Smooth muscle cell of the brain vasculature (primary cell): ENCODE measurements at regions not wholly inside any gene's neighbourhood (a gene's known extent, or its start where the extent isn't known, plus 50 kb on each side); places are given as distances from the start of the nearest gene placed in this dataset.

Experiments used
- DNase-seq: peaks from one replicate; pipeline ENCODE4 v3.0.0-alpha.2; 2012; ENCODE audit warnings: low read depth, low spot score

DNA sequence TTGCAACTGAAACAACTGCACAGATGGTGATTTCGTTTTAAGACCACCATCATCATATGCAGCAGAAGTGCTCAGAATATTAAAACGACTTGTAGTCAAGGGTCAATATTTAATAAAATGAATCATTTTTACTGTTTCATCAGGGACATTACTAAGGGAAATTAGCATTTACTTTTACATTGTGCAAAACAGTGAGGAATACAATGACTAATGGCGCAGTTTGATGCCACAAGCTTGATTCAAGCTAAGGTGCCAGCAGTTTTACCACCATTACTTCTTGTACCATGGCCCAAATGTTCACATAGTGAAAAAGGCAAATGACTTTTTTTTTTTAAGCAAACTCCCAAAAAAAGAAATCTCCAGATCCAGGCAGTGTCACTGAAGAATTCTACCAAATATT, 277.4 kb upstream of the CHRNA7 start:
- no peak for DNase-seq

DNA sequence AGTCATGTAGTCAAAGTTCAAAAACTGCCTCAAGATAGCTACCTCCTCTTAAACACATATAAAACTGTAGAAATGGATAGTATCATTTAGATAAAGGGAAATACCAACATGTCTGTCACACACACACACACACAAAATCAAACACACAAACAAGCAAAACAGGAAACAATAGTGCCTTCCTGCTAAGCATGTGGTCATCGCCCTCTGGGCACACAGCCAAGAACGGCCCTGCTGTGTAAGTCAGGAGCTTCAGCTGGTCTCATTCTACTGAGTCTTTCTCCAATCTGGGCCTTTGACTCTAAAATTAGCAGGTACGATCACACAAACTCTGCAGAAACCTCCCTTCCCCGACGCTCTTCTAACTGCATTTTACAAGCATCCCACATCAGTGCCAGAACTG, 272.2 kb upstream of the CHRNA7 start:
- no peak for DNase-seq

DNA sequence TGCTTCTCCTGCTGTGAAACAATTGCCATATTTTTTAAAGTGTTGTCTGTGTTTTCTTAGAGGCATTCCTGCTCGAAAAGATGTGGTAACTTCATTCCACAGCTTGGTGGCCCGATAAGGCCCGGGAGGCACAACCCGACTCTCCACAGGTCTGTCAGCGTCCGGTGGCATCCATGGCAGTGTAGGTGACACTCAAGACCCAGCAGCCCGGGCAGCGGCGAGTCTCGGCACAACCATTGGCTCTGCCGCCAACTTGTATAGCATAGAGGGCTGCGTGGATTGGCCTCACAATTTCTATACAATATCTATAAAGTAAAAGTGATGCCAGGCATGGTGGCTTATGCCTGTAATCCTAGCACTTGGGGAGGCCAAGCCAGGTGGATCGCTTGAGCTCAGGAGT, 262.3 kb upstream of the CHRNA7 start:
- no peak for DNase-seq

DNA sequence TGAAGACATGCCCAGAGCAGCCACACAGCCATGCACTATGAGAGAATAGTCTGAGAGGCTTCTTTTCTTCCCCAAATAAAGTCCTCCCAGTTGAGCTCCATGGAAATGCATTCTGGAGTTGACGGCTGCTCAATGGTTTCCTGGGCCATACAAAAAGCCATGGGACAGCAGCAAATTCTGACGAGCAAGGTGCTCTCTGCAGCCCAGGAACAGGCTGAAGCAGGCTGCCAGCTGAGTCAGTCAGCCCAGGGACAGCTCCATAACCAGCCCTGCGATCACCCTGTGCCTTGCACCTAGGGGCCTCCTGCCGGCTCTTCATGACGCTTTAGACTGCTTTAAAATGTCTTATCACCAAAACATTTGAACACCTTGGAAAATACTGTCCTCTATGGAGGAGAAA, 256.3 kb upstream of the CHRNA7 start:
- DNase-seq = no peak

DNA sequence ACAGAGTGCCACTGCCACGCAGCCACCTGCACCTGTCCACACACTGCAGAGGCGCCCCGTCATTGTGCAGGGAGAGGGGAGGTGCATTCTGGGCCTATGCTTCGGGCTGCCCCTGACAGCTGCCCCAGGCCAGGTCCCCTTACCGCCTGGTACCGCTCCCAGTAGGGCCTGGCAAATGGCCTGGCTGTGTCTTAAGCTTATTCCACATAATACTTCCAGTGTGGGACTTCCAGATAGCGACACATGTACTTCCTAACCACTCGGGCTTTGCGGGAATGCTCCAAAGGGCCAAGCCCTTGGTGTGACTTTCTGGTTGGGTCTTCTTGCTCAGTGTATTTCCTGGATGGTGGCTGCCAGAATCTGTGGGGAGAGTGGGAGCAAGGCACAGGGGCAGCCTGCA, 254.3 kb upstream of the CHRNA7 start:
- DNase-seq = no peak

DNA sequence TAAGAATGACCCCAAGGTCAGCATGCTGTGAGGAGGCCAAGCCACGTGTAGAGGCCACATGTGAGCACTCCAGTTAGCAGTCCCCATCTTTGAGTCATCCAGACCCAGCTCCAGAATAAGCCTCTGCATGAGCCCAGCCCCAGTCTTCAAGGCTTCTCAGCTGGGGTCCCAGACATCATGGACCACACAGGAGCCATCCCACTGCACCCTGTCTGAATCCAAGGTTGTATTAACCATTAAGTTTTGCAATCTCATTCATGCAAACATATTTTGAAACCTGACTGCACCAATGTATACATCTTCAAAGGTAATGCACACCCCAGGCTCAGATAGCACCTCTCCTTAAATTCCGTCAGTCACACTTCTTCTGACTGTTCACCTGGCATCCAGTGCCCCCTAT, 249.1 kb upstream of the CHRNA7 start:
- no peak for DNase-seq

DNA sequence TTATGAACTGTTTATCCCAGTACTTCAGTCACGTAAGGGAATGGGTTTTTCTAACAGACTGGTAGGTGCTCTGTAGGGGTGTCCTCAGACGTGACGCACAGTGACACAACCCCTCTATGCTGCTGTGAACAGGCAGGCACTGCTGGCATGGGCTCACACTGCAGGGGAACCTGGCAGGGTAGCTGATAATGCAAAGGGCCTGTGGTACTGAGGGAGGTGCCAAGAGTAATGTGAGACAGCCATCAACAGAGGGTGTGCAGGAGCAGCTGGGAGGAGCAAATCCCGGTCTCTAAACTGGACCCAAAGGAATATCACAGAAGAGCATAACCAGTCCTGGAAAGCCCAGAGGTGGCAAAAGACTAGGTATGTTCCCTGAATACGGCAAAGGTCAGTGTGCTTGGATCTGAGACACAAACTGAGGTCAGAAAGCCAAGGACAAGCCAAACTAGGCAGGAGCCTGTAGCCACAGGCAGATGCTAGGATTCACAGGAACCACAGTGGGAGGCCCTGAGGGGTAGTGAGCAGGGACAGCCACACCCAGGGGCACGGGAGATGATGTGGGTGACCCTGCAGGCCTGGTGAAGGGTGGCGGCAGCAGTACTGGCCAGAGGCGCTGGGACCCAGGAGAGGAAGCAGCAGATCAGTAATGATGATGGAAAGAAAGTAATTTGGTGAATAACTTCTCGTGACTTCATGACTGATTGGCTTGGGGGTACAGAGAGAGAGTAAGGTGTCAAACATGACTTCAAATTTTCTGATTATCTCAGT, 248.1 kb upstream of the CHRNA7 start:
- no peak for DNase-seq

DNA sequence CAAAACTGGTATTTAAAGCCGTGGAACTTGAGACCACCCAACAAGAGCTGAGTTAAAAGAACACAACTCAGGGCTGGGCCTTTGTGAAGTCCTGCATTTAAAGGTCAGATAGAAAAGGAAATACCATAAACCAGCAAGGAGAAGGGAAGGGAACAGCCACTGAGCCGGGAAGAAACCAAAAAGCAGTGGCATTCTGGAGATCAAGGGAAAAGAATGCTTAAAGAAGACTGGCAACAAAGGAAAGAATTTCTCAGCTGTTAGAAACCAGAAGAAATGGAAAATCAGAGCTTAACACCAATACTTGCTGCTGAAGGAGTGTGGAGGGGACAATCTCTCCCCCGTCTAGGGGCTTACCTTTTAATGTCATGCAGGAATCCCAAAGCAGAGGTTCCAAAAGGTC, 247.4 kb upstream of the CHRNA7 start:
- DNase-seq = no peak

DNA sequence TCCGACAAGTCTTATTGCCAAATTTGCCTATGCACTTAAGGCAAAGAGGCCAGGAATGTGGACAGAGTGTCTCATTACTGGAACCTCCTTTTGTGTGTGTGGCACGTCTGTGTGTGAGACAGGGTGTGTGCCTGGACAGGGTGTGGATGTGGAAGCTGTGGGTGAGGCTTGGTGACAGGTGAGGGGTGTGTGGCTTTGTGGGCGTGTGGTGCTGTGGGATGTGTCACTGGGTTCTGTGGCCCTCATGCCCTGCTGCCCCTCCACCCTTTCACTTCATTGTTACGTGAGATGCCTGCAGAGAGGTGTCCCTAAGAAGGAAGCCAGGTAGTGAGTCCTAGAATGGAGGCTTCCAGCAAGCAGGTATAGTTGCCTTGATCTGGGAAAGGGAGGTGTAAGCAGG, 244.0 kb upstream of the CHRNA7 start:
- no peak for DNase-seq

DNA sequence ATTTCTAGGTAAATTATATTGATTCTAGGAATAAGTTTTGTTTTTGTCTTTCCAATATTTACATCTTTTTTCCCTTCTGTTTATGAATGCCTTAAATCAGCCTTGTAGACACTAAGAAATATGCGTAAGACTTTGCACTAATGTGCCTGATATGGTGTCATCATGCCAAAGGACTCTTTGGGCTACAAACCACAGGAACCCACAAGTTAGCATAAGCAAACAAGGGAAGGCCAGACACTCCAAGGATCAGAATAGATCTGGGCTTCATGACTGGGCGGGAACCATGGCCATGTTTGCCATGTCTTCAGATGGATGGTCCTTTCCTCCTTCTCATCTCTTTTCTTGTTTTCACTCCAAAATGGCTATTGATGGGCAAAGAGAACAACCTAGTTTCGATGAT, 242.2 kb upstream of the CHRNA7 start:
- no peak for DNase-seq

DNA sequence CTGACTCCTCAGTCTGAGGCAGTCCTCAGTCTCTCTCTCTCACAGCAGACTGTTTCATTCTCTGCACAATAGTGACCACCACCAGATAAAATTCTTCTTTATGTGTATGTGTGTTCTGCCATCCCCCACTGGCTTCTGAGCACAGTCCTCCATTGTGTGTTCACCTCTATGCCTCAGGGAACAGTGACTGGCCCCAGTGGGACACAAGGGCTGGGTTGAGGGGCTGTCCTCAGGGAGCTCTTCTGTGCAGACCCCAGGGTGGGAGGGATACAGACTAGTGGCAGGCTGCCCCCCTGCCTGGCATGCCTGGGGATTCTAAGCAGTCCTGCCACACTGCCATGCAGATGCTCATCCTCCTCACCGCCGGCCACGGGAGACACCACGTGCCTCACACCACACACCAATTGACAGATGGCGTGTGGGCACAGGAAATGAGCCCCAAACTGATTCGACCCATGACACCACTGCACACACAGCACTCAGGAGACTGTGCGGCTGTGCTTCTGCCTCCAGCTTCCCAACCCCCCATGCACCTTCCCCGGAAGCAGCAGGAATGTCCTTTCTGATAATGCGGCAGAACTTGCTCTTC, 237.6 kb upstream of the CHRNA7 start:
- no peak for DNase-seq

DNA sequence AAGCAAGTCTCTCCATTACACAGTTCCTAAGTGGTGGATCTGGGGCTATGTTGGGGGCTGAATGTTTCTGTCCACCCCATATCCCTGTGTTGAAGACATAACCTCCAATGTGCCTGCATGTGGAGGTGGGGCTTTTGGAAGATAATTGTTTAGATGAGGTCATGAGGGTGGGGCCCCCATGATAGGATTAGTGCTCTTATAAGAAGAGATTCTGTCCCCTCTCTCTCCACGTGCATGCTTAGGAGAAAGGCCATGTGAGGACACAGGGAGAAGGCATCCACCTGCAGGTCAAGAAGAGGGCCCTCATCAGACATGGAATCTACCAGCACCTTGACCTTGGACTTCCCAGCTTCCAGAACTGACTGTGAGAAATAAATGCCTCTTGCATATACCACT, 231.0 kb upstream of the CHRNA7 start:
- DNase-seq = no peak

DNA sequence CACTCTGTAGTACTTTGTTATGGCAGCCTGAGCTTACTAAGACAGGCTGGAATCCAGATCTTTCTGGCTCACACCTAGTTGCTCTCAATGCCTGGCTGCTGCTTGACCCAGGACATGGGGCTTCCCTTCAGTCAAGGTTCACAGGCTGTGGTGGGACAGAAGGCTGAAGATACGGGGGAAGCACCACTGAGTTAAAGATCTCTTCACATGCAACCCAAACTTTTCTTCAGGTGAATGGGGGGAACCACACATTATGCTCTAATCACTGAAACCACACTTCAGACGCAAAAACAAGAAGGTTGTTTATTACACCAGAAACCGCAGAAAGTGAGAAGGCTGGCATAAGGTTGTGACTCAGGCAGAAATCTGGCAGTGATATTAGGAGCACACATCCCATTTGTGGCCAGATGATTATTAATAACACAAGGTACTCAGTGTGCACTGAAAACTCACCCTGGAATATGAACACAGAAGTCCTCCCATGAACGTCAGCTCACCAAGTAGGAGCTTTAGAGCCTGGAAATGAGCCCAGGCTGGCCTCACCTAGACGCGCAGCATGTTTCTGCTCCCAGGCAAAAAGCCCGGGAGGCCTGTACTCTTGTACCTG, 230.5 kb upstream of the CHRNA7 start:
- no peak for DNase-seq

DNA sequence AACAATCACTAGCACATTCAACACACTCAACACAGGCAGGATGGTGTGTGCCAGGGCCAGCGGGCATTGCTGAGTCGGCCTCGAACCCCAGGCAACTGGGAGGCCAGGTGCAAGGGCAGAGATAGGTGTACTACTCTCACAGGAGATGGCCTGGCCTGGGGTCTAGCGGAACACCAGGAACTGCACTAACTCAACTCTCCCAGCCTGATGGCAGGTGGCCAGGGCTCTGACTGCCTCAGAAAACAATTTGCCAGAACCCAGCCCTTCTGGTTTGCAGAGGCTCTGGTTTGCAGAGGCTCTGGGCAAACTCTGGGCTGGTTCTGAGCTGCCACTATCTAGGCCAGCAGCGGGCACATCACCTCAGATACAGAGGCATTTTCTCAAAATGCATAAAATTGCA, 229.2 kb upstream of the CHRNA7 start:
- no peak for DNase-seq

DNA sequence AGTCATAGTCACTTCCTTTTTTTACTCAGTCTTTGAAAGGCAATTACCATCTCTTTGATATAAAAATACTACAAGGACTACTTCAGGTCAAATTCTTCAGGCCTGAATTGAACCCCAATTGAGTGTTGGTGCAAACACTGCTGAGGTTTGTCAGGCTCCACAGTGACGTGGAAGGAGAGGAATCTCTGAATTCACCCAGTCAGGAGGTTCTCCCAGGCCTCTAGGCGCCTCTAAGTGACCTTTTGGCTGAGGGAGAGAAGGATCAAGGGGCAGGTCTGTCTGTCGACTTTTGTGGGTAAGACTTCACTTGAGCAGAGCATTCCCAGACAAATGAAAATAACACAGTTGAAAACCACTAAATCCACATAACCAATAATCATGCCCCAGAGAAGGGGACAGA, 227.6 kb upstream of the CHRNA7 start:
- DNase-seq = no peak

DNA sequence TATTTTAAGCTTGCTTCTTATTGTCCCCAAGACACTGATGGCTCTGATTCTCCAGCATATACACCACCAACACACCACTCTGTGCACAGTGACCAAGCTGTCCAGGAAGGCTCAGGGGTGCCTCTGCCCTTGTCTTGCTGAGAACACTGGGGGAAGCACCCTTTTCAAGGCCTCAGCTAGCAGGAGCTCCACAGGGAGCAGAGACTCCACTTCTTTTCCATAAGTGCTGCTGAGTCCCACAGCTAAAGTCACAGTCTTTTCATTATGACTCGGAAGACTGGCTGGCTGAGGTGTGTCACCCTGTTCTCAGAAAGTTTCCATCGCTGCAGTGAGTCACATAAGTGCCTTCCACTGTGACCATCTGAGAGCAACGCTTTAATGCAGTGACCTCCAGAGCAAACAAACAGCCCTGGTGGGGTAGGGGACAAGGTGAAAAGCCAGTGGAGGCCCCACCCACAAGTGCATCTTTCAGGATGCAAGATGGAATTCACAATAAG, 226.9 kb upstream of the CHRNA7 start:
- DNase-seq = no peak

DNA sequence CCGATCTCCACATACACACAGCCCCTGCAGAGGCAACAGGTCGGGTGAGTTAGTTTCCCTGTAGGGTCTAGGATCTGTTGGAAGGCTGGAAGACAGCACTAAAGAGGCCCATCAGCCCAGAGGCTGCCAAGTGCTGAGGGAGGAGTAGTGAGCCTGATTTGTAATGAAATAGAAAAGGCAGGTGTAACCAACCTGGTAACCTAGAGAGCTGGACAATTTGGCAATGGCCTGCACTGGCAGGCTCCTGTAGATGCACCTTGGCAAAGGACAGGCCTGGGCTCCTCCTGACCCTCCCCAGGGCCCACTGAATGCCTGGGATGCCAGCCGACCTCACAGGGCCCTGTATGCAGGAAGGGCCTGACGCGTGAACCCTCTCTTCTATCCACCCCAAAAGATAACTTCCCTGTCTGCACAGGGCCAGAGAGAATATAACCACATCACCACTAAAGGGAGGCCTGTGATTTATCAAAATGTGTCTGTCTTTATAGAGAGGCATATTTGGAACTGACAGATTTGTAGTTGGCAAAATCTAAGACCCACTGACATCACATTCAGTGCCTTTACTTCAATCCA, 225.1 kb upstream of the CHRNA7 start:
- DNase-seq = no peak

DNA sequence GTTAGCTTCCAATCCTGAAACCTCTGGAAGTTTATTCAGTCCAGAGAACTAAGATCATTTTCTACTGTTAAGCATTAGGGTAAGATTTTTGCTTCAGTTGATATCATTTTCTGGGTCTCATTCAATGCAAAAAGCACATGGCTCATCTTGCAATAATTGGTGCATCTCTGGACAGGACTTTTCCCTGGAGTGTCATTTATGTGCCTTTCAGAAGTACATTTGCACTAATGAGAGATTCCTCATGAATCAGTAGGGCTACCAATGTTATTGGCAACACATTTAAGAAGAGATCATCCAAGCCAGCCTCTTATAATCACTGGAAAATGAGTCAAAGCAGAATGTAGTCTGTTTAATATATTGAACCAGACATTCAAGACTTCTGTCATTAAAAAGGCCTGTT, 224.2 kb upstream of the CHRNA7 start:
- DNase-seq = no peak

DNA sequence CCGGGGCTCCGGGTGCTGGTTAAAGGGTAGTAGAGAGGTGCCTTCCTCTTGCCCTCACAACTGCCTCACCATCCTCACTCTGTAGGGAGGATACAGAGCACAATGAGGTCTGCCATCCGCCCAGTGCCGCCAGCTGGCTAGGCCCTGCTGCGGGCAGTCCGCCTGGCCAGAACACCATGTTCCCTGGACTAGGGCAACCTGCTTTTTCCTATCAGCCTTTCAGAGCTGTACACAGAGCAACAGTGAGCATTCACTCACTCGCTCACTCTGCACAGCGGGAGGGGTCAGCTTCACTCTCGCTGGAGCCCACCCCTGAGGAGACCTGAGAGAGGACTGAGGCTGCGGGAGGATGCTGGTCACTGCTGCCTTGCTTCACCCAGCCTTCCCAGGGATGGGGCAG, 218.7 kb upstream of the CHRNA7 start:
- DNase-seq = no peak

DNA sequence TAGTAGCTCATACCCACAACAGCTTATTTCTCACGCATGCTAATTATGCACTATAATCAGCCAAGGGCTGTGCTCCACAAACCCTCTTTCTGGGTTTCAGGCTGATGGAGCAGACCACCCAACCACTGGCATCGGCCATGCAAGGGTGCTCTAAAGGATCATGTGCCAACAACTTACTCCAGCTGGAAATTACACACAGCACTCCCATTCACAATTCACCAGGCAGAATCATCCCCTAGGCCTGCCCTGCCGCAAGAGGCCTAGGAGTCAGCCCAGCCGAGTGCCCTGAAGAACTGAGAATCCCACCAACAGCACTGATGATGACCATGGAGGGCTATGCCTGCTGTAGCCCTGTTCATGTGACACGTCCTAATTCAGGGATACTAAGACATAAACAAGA, 216.2 kb upstream of the CHRNA7 start:
- DNase-seq = no peak

DNA sequence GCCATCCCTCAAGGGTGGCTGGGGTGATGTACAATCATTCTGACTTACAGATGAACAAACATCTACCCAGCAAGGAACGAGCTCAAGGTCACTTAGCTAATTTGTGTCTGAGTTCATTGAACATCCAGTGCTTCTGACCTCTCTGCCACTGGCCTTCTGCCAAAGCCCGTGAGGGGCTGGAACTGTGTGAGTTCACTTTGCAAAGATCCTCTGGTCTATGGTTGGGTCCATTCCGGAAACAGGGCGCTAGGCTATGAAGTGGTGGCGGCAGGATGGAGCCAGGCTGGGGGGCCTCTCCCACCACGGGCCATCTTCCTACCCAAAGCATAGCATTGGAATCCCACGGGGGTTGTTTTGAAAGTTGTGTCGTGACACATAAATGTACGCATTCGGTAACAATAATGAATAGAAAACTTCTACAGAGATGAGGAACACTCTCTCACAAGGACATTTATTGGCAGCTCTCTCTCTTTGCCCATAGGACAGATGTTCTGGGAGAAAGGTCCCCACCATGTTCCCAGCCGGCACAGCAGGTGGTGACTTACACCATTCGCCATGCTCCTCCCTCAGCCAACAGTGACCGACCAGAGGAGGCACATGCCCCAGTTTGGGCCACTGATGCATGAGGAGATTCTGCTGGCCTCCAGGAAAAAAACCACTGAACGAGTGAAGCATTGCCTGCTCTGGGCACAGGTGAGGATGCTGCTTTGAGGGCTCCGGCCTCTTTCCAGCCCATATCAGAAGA, 214.7 kb upstream of the CHRNA7 start:
- no peak for DNase-seq

DNA sequence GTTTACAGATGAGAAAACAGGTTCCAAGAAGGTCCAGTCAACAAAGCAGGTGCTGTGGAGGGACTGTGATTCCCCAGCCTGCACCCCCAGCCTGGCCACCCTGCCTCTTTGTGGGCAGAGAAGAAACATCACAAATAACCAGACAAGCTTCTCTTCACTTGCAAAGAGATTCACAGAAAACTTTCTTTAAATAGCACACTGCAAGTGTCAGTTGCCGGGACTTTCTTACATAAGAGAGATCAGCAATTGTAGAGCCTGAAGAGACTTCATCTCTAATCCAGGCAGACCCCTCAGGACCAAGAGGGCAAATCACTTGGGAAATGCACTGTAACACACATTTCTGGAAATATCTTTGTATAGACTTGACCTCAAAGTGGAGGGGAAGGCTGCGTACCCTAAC, 207.9 kb upstream of the CHRNA7 start:
- DNase-seq = no peak
